K562 (cell line): ENCODE measurements at regions not wholly inside any gene's neighbourhood (a gene's known extent, or its start where the extent isn't known, plus 50 kb on each side); places are given as distances from the start of the nearest gene placed in this dataset.

Experiments used
- ATAC-seq: fragments of 200-7000 bp; cut with Tn5 transposase; 3 replicates; pipeline ENCODE4 v1.9.1; 2020; ENCODE audit warnings: moderate library complexity
- BruUV-seq: library from RNA; stranded (reverse); fragments of 400-500 nt; replicated peaks from 2 replicates; lab custom pipeline; 2021; lab: Mats Ljungman, UMichigan
- CTCF ChIA-PET: fragments of 300-600 bp; formaldehyde crosslinking; extraction: SDS; loops from one replicate; lab custom pipeline; 2021; ENCODE audit warnings: low intra/inter-chr PET ratio; lab: Yijun Ruan, JAX
- POLR2A ChIA-PET: fragments of 300-600, 350-650 bp; sonication (Branson Sonifier 250); formaldehyde crosslinking; extraction: SDS; loops from one replicate; lab custom pipeline; 2021; ENCODE audit warnings: antibody characterized with exemption, inconsistent platforms; lab: Yijun Ruan, JAX
- DNase-seq, 4 experiments: peaks; one replicate each; pipeline versions ENCODE4 v3.0.0 to v3.0.0-alpha.2; 2011 to 2018; ENCODE audit warnings: low spot score in 3 of 4, mixed read lengths in 3 of 4; ENCODE audit errors: extremely low read depth in 1 of 4
- FAIRE-seq: peaks from 2 replicates; lab custom pipeline; 2011; peaks lifted over from hg19 to GRCh38; lab: Jason Lieb, UNC
- H2AFZ ChIP-seq: 2 replicates; pipeline ENCODE4 v1.6.0; 2011; ENCODE audit warnings: low read depth, low read length, control low read depth, inconsistent platforms
- H3K27ac ChIP-seq: fragments of 200-600 bp; 3 replicates; pipeline ENCODE4 v1.8.0; 2011; ENCODE audit warnings: low read depth, mild to moderate bottlenecking, control low read depth, inconsistent platforms, low read length, moderate library complexity, mixed read lengths; ENCODE audit errors: extremely low read depth
- H3K27me3 ChIP-seq, 2 experiments: fragments of 300-600 bp in 1 of 2; 2 replicates in 1 of 2; 3 replicates in 1 of 2; pipeline versions ENCODE4 v1.6.0 to v1.8.0; 2011; ENCODE audit warnings: inconsistent platforms in 2 of 2, low read length in 2 of 2, mild to moderate bottlenecking in 1 of 2, mixed read lengths in 1 of 2, moderate library complexity in 1 of 2; ENCODE audit not compliant: control insufficient read depth in 2 of 2, insufficient read depth in 2 of 2
- H3K36me3 ChIP-seq: fragments of 300-600 bp; 3 replicates; pipeline ENCODE4 v1.8.0; 2011; ENCODE audit warnings: mild to moderate bottlenecking, low read length, inconsistent platforms; ENCODE audit not compliant: control insufficient read depth, insufficient read depth
- H3K4me1 ChIP-seq, 2 experiments: fragments of 200-600 bp in 1 of 2; replicated peaks in 1 of 2; 2 replicates in 1 of 2; 3 replicates in 1 of 2; pipeline versions ENCODE4 v1.5.1 to v1.8.0; 2011; ENCODE audit warnings: inconsistent platforms in 2 of 2, low read length in 2 of 2, mild to moderate bottlenecking in 1 of 2, mixed read lengths in 1 of 2, moderate library complexity in 1 of 2; ENCODE audit not compliant: control insufficient read depth in 2 of 2, insufficient read depth in 2 of 2
- H3K4me2 ChIP-seq: 2 replicates; pipeline ENCODE4 v1.6.1; 2011; ENCODE audit warnings: low read length, control low read depth, inconsistent platforms, mixed read lengths; ENCODE audit not compliant: insufficient read depth
- H3K4me3 ChIP-seq: fragments of 200-600 bp; sonication (generic), shearing (Covaris generic); 2 replicates; pipeline ENCODE4 v1.5.1; 2016; ENCODE audit warnings: control low read depth, inconsistent platforms
- H3K79me2 ChIP-seq: fragments of 200-600 bp; 3 replicates; pipeline ENCODE4 v1.8.0; 2011; ENCODE audit warnings: low read length, inconsistent platforms; ENCODE audit not compliant: control insufficient read depth, insufficient read depth
- H3K9ac ChIP-seq, 2 experiments: 2 replicates each; pipeline versions ENCODE4 v1.6.0 to v1.6.1; 2011; ENCODE audit warnings: low read depth in 2 of 2, low read length in 2 of 2, control low read depth in 1 of 2, inconsistent platforms in 1 of 2, mild to moderate bottlenecking in 1 of 2, mixed read lengths in 1 of 2; ENCODE audit not compliant: insufficient read depth in 1 of 2
- H3K9me1 ChIP-seq: one replicate; pipeline ENCODE4 v1.6.0; 2011; ENCODE audit warnings: inconsistent platforms, mild to moderate bottlenecking, low read length, moderate library complexity; ENCODE audit not compliant: control insufficient read depth, insufficient read depth
- H3K9me3 ChIP-seq: replicated peaks from 2 replicates; pipeline ENCODE4 v1.5.1; 2011; ENCODE audit warnings: low read depth, low read length, inconsistent platforms; ENCODE audit not compliant: control insufficient read depth, insufficient read depth
- H4K20me1 ChIP-seq: replicated peaks from 2 replicates; pipeline ENCODE4 v1.6.1; 2011; ENCODE audit warnings: low read length, inconsistent platforms, mixed read lengths; ENCODE audit not compliant: control insufficient read depth, insufficient read depth
- BCLAF1 ChIP-seq, 2 experiments: fragments of 450-650 bp in 1 of 2; IDR thresholded peaks; 2 replicates each; pipeline ENCODE4 v1.6.1; 2011 to 2017; ENCODE audit warnings: low read depth in 2 of 2, antibody characterized with exemption in 1 of 2, borderline replicate concordance in 1 of 2, low read length in 1 of 2, mild to moderate bottlenecking in 1 of 2, mixed read lengths in 1 of 2; ENCODE audit not compliant: control insufficient read depth in 1 of 2
- CBFB ChIP-seq: sonication (generic); formaldehyde crosslinking; IDR thresholded peaks from 2 replicates; pipeline ENCODE4 v1.4.0; 2020; ENCODE audit warnings: mild to moderate bottlenecking, missing genetic modification reagents
- CC2D1A ChIP-seq: fragments of 450-650 bp; IDR thresholded peaks from 2 replicates; pipeline ENCODE4 v1.6.1; 2017; ENCODE audit warnings: mild to moderate bottlenecking
- ESRRB ChIP-seq: fragments of 250-450 bp; sonication (Bioruptor Pico); IDR thresholded peaks from 2 replicates; pipeline ENCODE4 v1.5.0; 2020; ENCODE audit warnings: mild to moderate bottlenecking, moderate library complexity, borderline replicate concordance
- GABPB2 ChIP-seq: fragments of 250-450 bp; sonication (Bioruptor Pico); conservative IDR thresholded peaks from 2 replicates; pipeline ENCODE4 v1.5.1; 2021; ENCODE audit warnings: mild to moderate bottlenecking
- MCM2 ChIP-seq: fragments of 450-650 bp; IDR thresholded peaks from 2 replicates; pipeline ENCODE4 v1.6.1; 2017; ENCODE audit warnings: low read depth, mild to moderate bottlenecking
- MTA2 ChIP-seq: fragments of 450-650 bp; IDR thresholded peaks from 2 replicates; pipeline ENCODE4 v1.6.1; 2016; ENCODE audit warnings: low read depth
- NFE2 ChIP-seq: IDR thresholded peaks from 2 replicates; pipeline ENCODE4 v1.6.1; 2014; ENCODE audit warnings: antibody characterized with exemption, low read depth
- TCFL5 ChIP-seq: fragments of 250-450 bp; sonication (Bioruptor Pico); conservative IDR thresholded peaks from 2 replicates; pipeline ENCODE4 v1.6.1; 2021; ENCODE audit warnings: mild to moderate bottlenecking, moderate library complexity, matching md5 sums
- ZNF561 ChIP-seq: fragments of 450-650 bp; formaldehyde crosslinking; conservative IDR thresholded peaks from 2 replicates; pipeline ENCODE4 v1.4.0; 2020; ENCODE audit warnings: mild to moderate bottlenecking, moderate library complexity
- ZZZ3 ChIP-seq: fragments of 450-650 bp; IDR thresholded peaks from 2 replicates; pipeline ENCODE4 v1.6.1; 2016; ENCODE audit warnings: antibody characterized with exemption, mild to moderate bottlenecking, moderate library complexity
- WGBS: fragments of 100-300 bp; shearing (Covaris generic); methylation state at CpG from one replicate; pipeline ENCODE4 v1.1.6; 2016; ENCODE audit warnings: low coverage, mixed read lengths; ENCODE audit not compliant: insufficient coverage; ENCODE audit errors: missing lambda C conversion rate; 5-methylcytosine and 5-hydroxymethylcytosine counted together
- in situ Hi-C: fragments of 300-500 bp; cut with MboI; formaldehyde crosslinking; loops from 4 replicates; pipeline ENCODE4 v1.15.0; 2018; ENCODE audit warnings: inconsistent platforms, mixed read lengths
- intact Hi-C: fragments of 100-400 bp; cut with micrococcal nuclease; formaldehyde crosslinking; loops from 2 replicates; pipeline ENCODE4 v1.14.2; 2022
- TF ChIP-seq, protein P1 (sequence below), 2 experiments: fragments of 450-650 bp in 1 of 2; sonication (generic) in 1 of 2; formaldehyde crosslinking in 1 of 2; IDR thresholded peaks; 2 replicates each; pipeline versions ENCODE4 v1.7.1 to v1.9.0; 2016 to 2022; ENCODE audit warnings: inconsistent platforms in 1 of 2, mild to moderate bottlenecking in 1 of 2, missing genetic modification reagents in 1 of 2

- no peaks in the 10 kb centered on the region; a peak in 1 of 5 replicates for H3K4me1 ChIP-seq
- no peak for FAIRE-seq
- H3K27ac ChIP-seq: no peak overlapping the region
- in situ Hi-C loops: no loop called here
- no peak overlapping the region for H2AFZ ChIP-seq
- BruUV-seq: no TSS peak
- no peak for DNase-seq
- H4K20me1 ChIP-seq: no peaks in the 10 kb centered on the region
- CTCF ChIA-PET: no interaction called here
- no peaks in the 10 kb centered on the region for H3K9me1 ChIP-seq
- no peak for ATAC-seq
- H3K27me3 ChIP-seq: no peaks in the 10 kb centered on the region; a peak in 1 of 5 replicates
- no peak overlapping the region for H3K9ac ChIP-seq
- H3K36me3 ChIP-seq: no peaks in the 10 kb centered on the region
- H3K4me2 ChIP-seq: no peak overlapping the region
- H3K79me2 ChIP-seq: no peaks in the 10 kb centered on the region
- no peaks in the 10 kb centered on the region for H3K9me3 ChIP-seq
- WGBS: 0% methylated on average over 5 of the region's 5 CpGs
- intact Hi-C loops: no loop called here
- POLR2A ChIA-PET: no interaction called here
- H3K4me3 ChIP-seq: no peak overlapping the region
- TF ChIP-seq MTA2 (no peak), NFE2 (no peak), ZZZ3 (no peak), BCLAF1 (IDR thresholded peaks at IDR 0.05; ENCODE audit: borderline replicate concordance in 1 of 2, control insufficient read depth in 1 of 2, low read depth in 2 of 2, low read length in 1 of 2) (no peak), CBFB (CRISPR knock-in tag) (no peak), GABPB2 (CRISPR knock-in tag) (no peak), CC2D1A (no peak), MCM2 (no peak), ZNF561 (CRISPR knock-in tag) (no peak), TCFL5 (CRISPR knock-in tag) (no peak), ESRRB (CRISPR knock-in tag) (no peak)
- TF ChIP-seq, protein P1, sequence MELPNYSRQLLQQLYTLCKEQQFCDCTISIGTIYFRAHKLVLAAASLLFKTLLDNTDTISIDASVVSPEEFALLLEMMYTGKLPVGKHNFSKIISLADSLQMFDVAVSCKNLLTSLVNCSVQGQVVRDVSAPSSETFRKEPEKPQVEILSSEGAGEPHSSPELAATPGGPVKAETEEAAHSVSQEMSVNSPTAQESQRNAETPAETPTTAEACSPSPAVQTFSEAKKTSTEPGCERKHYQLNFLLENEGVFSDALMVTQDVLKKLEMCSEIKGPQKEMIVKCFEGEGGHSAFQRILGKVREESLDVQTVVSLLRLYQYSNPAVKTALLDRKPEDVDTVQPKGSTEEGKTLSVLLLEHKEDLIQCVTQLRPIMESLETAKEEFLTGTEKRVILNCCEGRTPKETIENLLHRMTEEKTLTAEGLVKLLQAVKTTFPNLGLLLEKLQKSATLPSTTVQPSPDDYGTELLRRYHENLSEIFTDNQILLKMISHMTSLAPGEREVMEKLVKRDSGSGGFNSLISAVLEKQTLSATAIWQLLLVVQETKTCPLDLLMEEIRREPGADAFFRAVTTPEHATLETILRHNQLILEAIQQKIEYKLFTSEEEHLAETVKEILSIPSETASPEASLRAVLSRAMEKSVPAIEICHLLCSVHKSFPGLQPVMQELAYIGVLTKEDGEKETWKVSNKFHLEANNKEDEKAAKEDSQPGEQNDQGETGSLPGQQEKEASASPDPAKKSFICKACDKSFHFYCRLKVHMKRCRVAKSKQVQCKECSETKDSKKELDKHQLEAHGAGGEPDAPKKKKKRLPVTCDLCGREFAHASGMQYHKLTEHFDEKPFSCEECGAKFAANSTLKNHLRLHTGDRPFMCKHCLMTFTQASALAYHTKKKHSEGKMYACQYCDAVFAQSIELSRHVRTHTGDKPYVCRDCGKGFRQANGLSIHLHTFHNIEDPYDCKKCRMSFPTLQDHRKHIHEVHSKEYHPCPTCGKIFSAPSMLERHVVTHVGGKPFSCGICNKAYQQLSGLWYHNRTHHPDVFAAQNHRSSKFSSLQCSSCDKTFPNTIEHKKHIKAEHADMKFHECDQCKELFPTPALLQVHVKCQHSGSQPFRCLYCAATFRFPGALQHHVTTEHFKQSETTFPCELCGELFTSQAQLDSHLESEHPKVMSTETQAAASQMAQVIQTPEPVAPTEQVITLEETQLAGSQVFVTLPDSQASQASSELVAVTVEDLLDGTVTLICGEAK (IDR thresholded peaks at IDR 0.05): no peak
- TF ChIP-seq, protein P1 (CRISPR knock-in tag; IDR thresholded peaks at IDR 0.05): no peak
Measured at GRCh38 chr14:98894600-98894999, 377.4 kb downstream of the BCL11B start.
